ENCODE measurements at regions not wholly inside any gene's neighbourhood (a gene's known extent, or its start where the extent isn't known, plus 50 kb on each side); places are given as distances from the start of the nearest gene placed in this dataset.

GRCh38 chr2:104904889-104905288 lies 51.0 kb downstream of the POU3F3 start:
- Mint-ChIP-seq H3K9me3 (no peaks in the 10 kb centered on the region), H3K27ac (no peak overlapping the region), H3K27me3 (ENCODE audit: insufficient read depth, low read depth, poor library complexity) (peaks cover 4% of the 10 kb centered on the region), H3K4me1 (peaks cover 6% of the 10 kb centered on the region), H3K36me3 (ENCODE audit: low read depth) (no peaks in the 10 kb centered on the region), H3K4me3 (no peak overlapping the region)
- no peak overlapping the region for H3K4me3 ChIP-seq
- ATAC-seq (no peak), DNase-seq (ENCODE audit: low spot score) (no peak)
- H3F3A ChIP-seq (replicated peaks; ENCODE audit: low read depth) = no peaks in the 10 kb centered on the region
- H3K27ac ChIP-seq (ENCODE audit: low read depth) = no peak overlapping the region
- no peak overlapping the region for H3K4me2 ChIP-seq
- H3K36me3 ChIP-seq (ENCODE audit: insufficient read depth) = no peaks in the 10 kb centered on the region
- no peaks in the 10 kb centered on the region for H4K20me1 ChIP-seq (replicated peaks; ENCODE audit: insufficient read depth)
- no peak overlapping the region for H2AFZ ChIP-seq
- peaks cover 5% of the 10 kb centered on the region for H3K4me1 ChIP-seq (ENCODE audit: insufficient read depth)
- no peaks in the 10 kb centered on the region for H3K79me2 ChIP-seq (replicated peaks; ENCODE audit: insufficient read depth)
- TF ChIP-seq ZNF331 (CRISPR knock-in tag; IDR thresholded peaks at IDR 0.05; ENCODE audit: low read depth) (no peak), JUNB (IDR thresholded peaks at IDR 0.05; ENCODE audit: unreplicated experiment) (no peak), NANOG (IDR thresholded peaks at IDR 0.05; ENCODE audit: borderline replicate concordance) (no peak), REST (IDR thresholded peaks at IDR 0.05; ENCODE audit: unreplicated experiment) (no peak), CREB1 (CRISPR knock-in tag; IDR thresholded peaks at IDR 0.05; ENCODE audit: low read depth) (no peak), EZH2phosphoT487 (IDR thresholded peaks at IDR 0.05; ENCODE audit: unreplicated experiment) (no peak), STAT1 (IDR thresholded peaks at IDR 0.05; ENCODE audit: unreplicated experiment) (no peak), POLR2AphosphoS5 (IDR thresholded peaks at IDR 0.05; ENCODE audit: low read depth) (no peak), ZNF114 (CRISPR knock-in tag; IDR thresholded peaks at IDR 0.05) (no peak), EZH2 (IDR thresholded peaks at IDR 0.05; ENCODE audit: low read depth, unreplicated experiment) (no peak)
- TF ChIP-seq, protein P1, sequence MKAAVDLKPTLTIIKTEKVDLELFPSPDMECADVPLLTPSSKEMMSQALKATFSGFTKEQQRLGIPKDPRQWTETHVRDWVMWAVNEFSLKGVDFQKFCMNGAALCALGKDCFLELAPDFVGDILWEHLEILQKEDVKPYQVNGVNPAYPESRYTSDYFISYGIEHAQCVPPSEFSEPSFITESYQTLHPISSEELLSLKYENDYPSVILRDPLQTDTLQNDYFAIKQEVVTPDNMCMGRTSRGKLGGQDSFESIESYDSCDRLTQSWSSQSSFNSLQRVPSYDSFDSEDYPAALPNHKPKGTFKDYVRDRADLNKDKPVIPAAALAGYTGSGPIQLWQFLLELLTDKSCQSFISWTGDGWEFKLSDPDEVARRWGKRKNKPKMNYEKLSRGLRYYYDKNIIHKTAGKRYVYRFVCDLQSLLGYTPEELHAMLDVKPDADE (IDR thresholded peaks at IDR 0.05) = no peak
- TF ChIP-seq, protein P2, sequence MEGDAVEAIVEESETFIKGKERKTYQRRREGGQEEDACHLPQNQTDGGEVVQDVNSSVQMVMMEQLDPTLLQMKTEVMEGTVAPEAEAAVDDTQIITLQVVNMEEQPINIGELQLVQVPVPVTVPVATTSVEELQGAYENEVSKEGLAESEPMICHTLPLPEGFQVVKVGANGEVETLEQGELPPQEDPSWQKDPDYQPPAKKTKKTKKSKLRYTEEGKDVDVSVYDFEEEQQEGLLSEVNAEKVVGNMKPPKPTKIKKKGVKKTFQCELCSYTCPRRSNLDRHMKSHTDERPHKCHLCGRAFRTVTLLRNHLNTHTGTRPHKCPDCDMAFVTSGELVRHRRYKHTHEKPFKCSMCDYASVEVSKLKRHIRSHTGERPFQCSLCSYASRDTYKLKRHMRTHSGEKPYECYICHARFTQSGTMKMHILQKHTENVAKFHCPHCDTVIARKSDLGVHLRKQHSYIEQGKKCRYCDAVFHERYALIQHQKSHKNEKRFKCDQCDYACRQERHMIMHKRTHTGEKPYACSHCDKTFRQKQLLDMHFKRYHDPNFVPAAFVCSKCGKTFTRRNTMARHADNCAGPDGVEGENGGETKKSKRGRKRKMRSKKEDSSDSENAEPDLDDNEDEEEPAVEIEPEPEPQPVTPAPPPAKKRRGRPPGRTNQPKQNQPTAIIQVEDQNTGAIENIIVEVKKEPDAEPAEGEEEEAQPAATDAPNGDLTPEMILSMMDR (conservative IDR thresholded peaks at IDR 0.05; ENCODE audit: low read depth in 2 of 2) = no peak
- TF ChIP-seq, protein P3, sequence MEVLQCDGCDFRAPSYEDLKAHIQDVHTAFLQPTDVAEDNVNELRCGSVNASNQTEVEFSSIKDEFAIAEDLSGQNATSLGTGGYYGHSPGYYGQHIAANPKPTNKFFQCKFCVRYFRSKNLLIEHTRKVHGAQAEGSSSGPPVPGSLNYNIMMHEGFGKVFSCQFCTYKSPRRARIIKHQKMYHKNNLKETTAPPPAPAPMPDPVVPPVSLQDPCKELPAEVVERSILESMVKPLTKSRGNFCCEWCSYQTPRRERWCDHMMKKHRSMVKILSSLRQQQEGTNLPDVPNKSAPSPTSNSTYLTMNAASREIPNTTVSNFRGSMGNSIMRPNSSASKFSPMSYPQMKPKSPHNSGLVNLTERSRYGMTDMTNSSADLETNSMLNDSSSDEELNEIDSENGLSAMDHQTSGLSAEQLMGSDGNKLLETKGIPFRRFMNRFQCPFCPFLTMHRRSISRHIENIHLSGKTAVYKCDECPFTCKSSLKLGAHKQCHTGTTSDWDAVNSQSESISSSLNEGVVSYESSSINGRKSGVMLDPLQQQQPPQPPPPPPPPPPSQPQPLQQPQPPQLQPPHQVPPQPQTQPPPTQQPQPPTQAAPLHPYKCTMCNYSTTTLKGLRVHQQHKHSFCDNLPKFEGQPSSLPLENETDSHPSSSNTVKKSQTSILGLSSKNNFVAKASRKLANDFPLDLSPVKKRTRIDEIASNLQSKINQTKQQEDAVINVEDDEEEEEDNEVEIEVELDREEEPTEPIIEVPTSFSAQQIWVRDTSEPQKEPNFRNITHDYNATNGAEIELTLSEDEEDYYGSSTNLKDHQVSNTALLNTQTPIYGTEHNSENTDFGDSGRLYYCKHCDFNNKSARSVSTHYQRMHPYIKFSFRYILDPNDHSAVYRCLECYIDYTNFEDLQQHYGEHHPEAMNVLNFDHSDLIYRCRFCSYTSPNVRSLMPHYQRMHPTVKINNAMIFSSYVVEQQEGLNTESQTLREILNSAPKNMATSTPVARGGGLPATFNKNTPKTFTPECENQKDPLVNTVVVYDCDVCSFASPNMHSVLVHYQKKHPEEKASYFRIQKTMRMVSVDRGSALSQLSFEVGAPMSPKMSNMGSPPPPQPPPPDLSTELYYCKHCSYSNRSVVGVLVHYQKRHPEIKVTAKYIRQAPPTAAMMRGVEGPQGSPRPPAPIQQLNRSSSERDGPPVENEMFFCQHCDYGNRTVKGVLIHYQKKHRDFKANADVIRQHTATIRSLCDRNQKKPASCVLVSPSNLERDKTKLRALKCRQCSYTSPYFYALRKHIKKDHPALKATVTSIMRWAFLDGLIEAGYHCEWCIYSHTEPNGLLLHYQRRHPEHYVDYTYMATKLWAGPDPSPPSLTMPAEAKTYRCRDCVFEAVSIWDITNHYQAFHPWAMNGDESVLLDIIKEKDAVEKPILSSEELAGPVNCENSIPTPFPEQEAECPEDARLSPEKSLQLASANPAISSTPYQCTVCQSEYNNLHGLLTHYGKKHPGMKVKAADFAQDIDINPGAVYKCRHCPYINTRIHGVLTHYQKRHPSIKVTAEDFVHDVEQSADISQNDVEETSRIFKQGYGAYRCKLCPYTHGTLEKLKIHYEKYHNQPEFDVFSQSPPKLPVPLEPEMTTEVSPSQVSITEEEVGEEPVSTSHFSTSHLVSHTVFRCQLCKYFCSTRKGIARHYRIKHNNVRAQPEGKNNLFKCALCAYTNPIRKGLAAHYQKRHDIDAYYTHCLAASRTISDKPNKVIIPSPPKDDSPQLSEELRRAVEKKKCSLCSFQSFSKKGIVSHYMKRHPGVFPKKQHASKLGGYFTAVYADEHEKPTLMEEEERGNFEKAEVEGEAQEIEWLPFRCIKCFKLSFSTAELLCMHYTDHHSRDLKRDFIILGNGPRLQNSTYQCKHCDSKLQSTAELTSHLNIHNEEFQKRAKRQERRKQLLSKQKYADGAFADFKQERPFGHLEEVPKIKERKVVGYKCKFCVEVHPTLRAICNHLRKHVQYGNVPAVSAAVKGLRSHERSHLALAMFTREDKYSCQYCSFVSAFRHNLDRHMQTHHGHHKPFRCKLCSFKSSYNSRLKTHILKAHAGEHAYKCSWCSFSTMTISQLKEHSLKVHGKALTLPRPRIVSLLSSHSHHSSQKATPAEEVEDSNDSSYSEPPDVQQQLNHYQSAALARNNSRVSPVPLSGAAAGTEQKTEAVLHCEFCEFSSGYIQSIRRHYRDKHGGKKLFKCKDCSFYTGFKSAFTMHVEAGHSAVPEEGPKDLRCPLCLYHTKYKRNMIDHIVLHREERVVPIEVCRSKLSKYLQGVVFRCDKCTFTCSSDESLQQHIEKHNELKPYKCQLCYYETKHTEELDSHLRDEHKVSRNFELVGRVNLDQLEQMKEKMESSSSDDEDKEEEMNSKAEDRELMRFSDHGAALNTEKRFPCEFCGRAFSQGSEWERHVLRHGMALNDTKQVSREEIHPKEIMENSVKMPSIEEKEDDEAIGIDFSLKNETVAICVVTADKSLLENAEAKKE (CRISPR knock-in tag; IDR thresholded peaks at IDR 0.05) = no peak
- no peaks in the 10 kb centered on the region for H3K27me3 ChIP-seq (ENCODE audit: insufficient read depth)
- no peaks in the 10 kb centered on the region for H3K9me2 ChIP-seq (ENCODE audit: insufficient read depth)

Measured in GM23338 (cell line).